Pancreas (tissue), 10 donors: ENCODE measurements at regions not wholly inside any gene's neighbourhood (a gene's known extent, or its start where the extent isn't known, plus 50 kb on each side); places are given as distances from the start of the nearest gene placed in this dataset.
"Not testable (repeated sequence)": the region's sequence is repeated elsewhere in the genome, so short reads cannot be mapped to it uniquely, and the experiment has no call there.

Source experiments
- ATAC-seq, 4 donors: fragments of 200-7000 bp; cut with Tn5 transposase; one replicate each; pipeline versions ENCODE4 v1.8.0 to v1.9.1; 2020; ENCODE audit warnings: mild to moderate bottlenecking in 4 of 4, moderate library complexity in 4 of 4
- DNase-seq, 6 donors: peaks; one replicate each; pipeline ENCODE4 v3.0.0-alpha.2; 2020
- FAIRE-seq: peaks from 2 replicates; lab custom pipeline; 2012; peaks lifted over from hg19 to GRCh38; lab: Jason Lieb, UNC
- H3K27ac ChIP-seq, 4 donors: fragments of 200-600 bp; sonication (generic); 1 replicate in 3 of 4; 2 replicates in 1 of 4; pipeline versions ENCODE4 v1.5.0 to v1.8.0; 2020
- H3K27me3 ChIP-seq, 4 donors: fragments of 200-600 bp; one replicate each; pipeline ENCODE4 v1.8.0; 2021
- H3K36me3 ChIP-seq, 3 donors: fragments of 200-600 bp; sonication (generic) in 1 of 3; one replicate each; pipeline versions ENCODE4 v1.5.0 to v1.8.0; 2020 to 2021
- H3K4me1 ChIP-seq, 3 donors: fragments of 200-600 bp; one replicate each; pipeline ENCODE4 v1.8.0; 2021
- H3K4me3 ChIP-seq, 4 donors: fragments of 200-600 bp; sonication (generic) in 2 of 4; one replicate each; pipeline versions ENCODE4 v1.5.0 to v1.8.0; 2020 to 2021
- H3K9me3 ChIP-seq, 4 donors: fragments of 200-600 bp; one replicate each; pipeline ENCODE4 v1.8.0; 2021
- CTCF ChIP-seq, 4 donors: fragments of 200-600 bp; sonication (generic) in 3 of 4; IDR thresholded peaks; one replicate each; pipeline versions ENCODE4 v1.5.0 to v1.8.0; 2021; ENCODE audit warnings: antibody characterized with exemption in 4 of 4
- WGBS, 2 donors: extraction: QIAGEN DNeasy Blood & Tissue Kit; methylation state at CpG; one replicate each; pipeline ENCODE4 v1.1.7; 2013; 5-methylcytosine and 5-hydroxymethylcytosine counted together
- intact Hi-C, 3 donors: fragments of 100-400 bp; cut with DNase I; formaldehyde crosslinking; loops; one replicate each; pipeline versions ENCODE4 v1.11.1 to v1.14.2; 2022
- donor health status: healthy with polysubstance abuse.
- donor health status: DM: no; HTN: no; CAD: no; lungs with moderate emphysema.
- donor health status: DM: no; HTN: no; CAD: no.
- donor health status: control.
- donor health status: control.
- donor health status: Bipolar disorder and iron deficiency.
- donor health status: DM: yes; HTN: yes; CAD: no.
- donor health status: DM: no; HTN: no; CAD: no.
- donor health status: DM: no; HTN: no; CAD: no.
- donor health status: DM: yes; HTN: yes; CAD: no.

GRCh38 chr19:29154163-29154562 lies 58.8 kb downstream of the UQCRFS1 start:
- H3K9me3 ChIP-seq, result no peaks in the 10 kb centered on the region
- 52 to 64% methylated on average over 3 of the region's 3 CpGs for WGBS, 2 donors
- no peak for FAIRE-seq

GRCh38 chr19:29145756-29146155 lies 67.2 kb downstream of the UQCRFS1 start:
- no peak for TF ChIP-seq CTCF (IDR thresholded peaks at IDR 0.05)
- Histone ChIP-seq H3K27me3 (no peaks in the 10 kb centered on the region), H3K9me3 (no peaks in the 10 kb centered on the region), H3K4me3 (no peak overlapping the region), H3K4me1 (no peaks in the 10 kb centered on the region), H3K27ac (no peak overlapping the region), H3K36me3 (no peaks in the 10 kb centered on the region)
- 49 to 62% methylated on average over 4 of the region's 4 CpGs for WGBS, 2 donors
- intact Hi-C loops, result no loop called here
- DNase-seq (no peak), FAIRE-seq (no peak), ATAC-seq (no peak)

More at GRCh38 chr19:29154163-29154562, 58.8 kb downstream of the UQCRFS1 start:
- ATAC-seq (no peak), DNase-seq (no peak)
- no peak overlapping the region for H3K27ac ChIP-seq
- intact Hi-C loops, result no loop called here
- no peaks in the 10 kb centered on the region for H3K4me1 ChIP-seq
- no peak for TF ChIP-seq CTCF (IDR thresholded peaks at IDR 0.05)
- H3K4me3 ChIP-seq, result no peak overlapping the region
- no peaks in the 10 kb centered on the region for H3K27me3 ChIP-seq
- no peaks in the 10 kb centered on the region for H3K36me3 ChIP-seq

- H3K9me3 ChIP-seq, result no peaks in the 10 kb centered on the region
- no peaks in the 10 kb centered on the region for H3K27me3 ChIP-seq
- H3K27ac ChIP-seq, result no peak overlapping the region
- WGBS, 2 donors, result 76 to 88% methylated on average over 4 of the region's 4 CpGs
- DNase-seq (no peak), FAIRE-seq (no peak), ATAC-seq (no peak)
- no peaks in the 10 kb centered on the region for H3K4me1 ChIP-seq
- intact Hi-C loops, result no loop called here
- no peak for TF ChIP-seq CTCF (IDR thresholded peaks at IDR 0.05)
- H3K4me3 ChIP-seq, result no peak overlapping the region
- no peaks in the 10 kb centered on the region for H3K36me3 ChIP-seq
Observed at GRCh38 chr19:29143183-29143582, 69.8 kb downstream of the UQCRFS1 start.

GRCh38 chr19:29139227-29139626 lies 73.7 kb downstream of the UQCRFS1 start:
- no peak for FAIRE-seq
- Histone ChIP-seq H3K4me1 (no peaks in the 10 kb centered on the region), H3K27me3 (no peaks in the 10 kb centered on the region), H3K9me3 (no peaks in the 10 kb centered on the region), H3K36me3 (no peaks in the 10 kb centered on the region), H3K4me3 (no peak overlapping the region), H3K27ac (no peak overlapping the region)
- intact Hi-C loops, result no loop called here
- no peak for ATAC-seq
- DNase-seq, result no peak
- TF ChIP-seq CTCF (IDR thresholded peaks at IDR 0.05), result no peak

GRCh38 chr19:29138206-29138605 lies 74.7 kb downstream of the UQCRFS1 start:
- FAIRE-seq, H3K27ac ChIP-seq, H3K36me3 ChIP-seq, intact Hi-C loops, H3K4me1 ChIP-seq, H3K9me3 ChIP-seq, ATAC-seq, DNase-seq, H3K27me3 ChIP-seq, H3K4me3 ChIP-seq: not testable (repeated sequence)
- WGBS, 2 donors, result 66 to 68% methylated on average over 3 of the region's 3 CpGs

GRCh38 chr19:29131456-29131855 lies 81.5 kb downstream of the UQCRFS1 start:
- no peak for TF ChIP-seq CTCF (IDR thresholded peaks at IDR 0.05)
- no peak for DNase-seq
- WGBS, 2 donors, result 13 to 16% methylated on average over 2 of the region's 2 CpGs
- H3K9me3 ChIP-seq, result no peaks in the 10 kb centered on the region
- H3K4me3 ChIP-seq, result no peak overlapping the region
- FAIRE-seq, result no peak
- ATAC-seq, result no peak
- H3K27ac ChIP-seq, result no peak overlapping the region
- no peaks in the 10 kb centered on the region for H3K4me1 ChIP-seq
- H3K27me3 ChIP-seq, result no peaks in the 10 kb centered on the region
- intact Hi-C loops, result no loop called here
- no peaks in the 10 kb centered on the region for H3K36me3 ChIP-seq
